H1 (cell line): ENCODE measurements at regions not wholly inside any gene's neighbourhood (a gene's known extent, or its start where the extent isn't known, plus 50 kb on each side); places are given as distances from the start of the nearest gene placed in this dataset.

Source experiments
- ASH2L ChIP-seq: fragments of 200-600, 300-600 bp; sonication (generic); IDR thresholded peaks from one replicate; pipeline ENCODE4 v1.7.1; 2017; ENCODE audit warnings: low read length
- CEBPB ChIP-seq: IDR thresholded peaks from 2 replicates; pipeline ENCODE4 v1.6.1; 2012; ENCODE audit warnings: low read depth, low read length
- EGR1 ChIP-seq: IDR thresholded peaks from 2 replicates; pipeline ENCODE4 v1.6.1; 2011; ENCODE audit warnings: low read depth, low read length, borderline replicate concordance
- HDAC2 ChIP-seq, 2 experiments: fragments of 300-600 bp in 1 of 2; sonication (generic) in 1 of 2; IDR thresholded peaks; 2 replicates each; pipeline ENCODE4 v1.6.1; 2011 to 2012; ENCODE audit warnings: low read depth in 2 of 2, low read length in 2 of 2, mild to moderate bottlenecking in 2 of 2, moderate library complexity in 2 of 2, borderline replicate concordance in 1 of 2, inconsistent platforms in 1 of 2
- SIX5 ChIP-seq: IDR thresholded peaks from 2 replicates; pipeline ENCODE4 v1.6.1; 2011; ENCODE audit warnings: mild to moderate bottlenecking, low read depth, low read length
- TF ChIP-seq, protein P1 (sequence below): fragments of 300-600 bp; sonication (generic); IDR thresholded peaks from 2 replicates; pipeline ENCODE4 v1.7.1; 2012; ENCODE audit warnings: low read length, moderate library complexity, mild to moderate bottlenecking, inconsistent platforms; ENCODE audit not compliant: insufficient replicate concordance

GRCh38 chr11:42674436-42674835 is 637.4 kb upstream of the API5 start (continued):
- TF ChIP-seq SIX5 (no peak), EGR1 (no peak), CEBPB (no peak), ASH2L (no peak), HDAC2 (IDR thresholded peaks at IDR 0.05; ENCODE audit: borderline replicate concordance in 1 of 2, low read depth in 2 of 2, low read length in 2 of 2) (no peak)
- TF ChIP-seq, protein P1, sequence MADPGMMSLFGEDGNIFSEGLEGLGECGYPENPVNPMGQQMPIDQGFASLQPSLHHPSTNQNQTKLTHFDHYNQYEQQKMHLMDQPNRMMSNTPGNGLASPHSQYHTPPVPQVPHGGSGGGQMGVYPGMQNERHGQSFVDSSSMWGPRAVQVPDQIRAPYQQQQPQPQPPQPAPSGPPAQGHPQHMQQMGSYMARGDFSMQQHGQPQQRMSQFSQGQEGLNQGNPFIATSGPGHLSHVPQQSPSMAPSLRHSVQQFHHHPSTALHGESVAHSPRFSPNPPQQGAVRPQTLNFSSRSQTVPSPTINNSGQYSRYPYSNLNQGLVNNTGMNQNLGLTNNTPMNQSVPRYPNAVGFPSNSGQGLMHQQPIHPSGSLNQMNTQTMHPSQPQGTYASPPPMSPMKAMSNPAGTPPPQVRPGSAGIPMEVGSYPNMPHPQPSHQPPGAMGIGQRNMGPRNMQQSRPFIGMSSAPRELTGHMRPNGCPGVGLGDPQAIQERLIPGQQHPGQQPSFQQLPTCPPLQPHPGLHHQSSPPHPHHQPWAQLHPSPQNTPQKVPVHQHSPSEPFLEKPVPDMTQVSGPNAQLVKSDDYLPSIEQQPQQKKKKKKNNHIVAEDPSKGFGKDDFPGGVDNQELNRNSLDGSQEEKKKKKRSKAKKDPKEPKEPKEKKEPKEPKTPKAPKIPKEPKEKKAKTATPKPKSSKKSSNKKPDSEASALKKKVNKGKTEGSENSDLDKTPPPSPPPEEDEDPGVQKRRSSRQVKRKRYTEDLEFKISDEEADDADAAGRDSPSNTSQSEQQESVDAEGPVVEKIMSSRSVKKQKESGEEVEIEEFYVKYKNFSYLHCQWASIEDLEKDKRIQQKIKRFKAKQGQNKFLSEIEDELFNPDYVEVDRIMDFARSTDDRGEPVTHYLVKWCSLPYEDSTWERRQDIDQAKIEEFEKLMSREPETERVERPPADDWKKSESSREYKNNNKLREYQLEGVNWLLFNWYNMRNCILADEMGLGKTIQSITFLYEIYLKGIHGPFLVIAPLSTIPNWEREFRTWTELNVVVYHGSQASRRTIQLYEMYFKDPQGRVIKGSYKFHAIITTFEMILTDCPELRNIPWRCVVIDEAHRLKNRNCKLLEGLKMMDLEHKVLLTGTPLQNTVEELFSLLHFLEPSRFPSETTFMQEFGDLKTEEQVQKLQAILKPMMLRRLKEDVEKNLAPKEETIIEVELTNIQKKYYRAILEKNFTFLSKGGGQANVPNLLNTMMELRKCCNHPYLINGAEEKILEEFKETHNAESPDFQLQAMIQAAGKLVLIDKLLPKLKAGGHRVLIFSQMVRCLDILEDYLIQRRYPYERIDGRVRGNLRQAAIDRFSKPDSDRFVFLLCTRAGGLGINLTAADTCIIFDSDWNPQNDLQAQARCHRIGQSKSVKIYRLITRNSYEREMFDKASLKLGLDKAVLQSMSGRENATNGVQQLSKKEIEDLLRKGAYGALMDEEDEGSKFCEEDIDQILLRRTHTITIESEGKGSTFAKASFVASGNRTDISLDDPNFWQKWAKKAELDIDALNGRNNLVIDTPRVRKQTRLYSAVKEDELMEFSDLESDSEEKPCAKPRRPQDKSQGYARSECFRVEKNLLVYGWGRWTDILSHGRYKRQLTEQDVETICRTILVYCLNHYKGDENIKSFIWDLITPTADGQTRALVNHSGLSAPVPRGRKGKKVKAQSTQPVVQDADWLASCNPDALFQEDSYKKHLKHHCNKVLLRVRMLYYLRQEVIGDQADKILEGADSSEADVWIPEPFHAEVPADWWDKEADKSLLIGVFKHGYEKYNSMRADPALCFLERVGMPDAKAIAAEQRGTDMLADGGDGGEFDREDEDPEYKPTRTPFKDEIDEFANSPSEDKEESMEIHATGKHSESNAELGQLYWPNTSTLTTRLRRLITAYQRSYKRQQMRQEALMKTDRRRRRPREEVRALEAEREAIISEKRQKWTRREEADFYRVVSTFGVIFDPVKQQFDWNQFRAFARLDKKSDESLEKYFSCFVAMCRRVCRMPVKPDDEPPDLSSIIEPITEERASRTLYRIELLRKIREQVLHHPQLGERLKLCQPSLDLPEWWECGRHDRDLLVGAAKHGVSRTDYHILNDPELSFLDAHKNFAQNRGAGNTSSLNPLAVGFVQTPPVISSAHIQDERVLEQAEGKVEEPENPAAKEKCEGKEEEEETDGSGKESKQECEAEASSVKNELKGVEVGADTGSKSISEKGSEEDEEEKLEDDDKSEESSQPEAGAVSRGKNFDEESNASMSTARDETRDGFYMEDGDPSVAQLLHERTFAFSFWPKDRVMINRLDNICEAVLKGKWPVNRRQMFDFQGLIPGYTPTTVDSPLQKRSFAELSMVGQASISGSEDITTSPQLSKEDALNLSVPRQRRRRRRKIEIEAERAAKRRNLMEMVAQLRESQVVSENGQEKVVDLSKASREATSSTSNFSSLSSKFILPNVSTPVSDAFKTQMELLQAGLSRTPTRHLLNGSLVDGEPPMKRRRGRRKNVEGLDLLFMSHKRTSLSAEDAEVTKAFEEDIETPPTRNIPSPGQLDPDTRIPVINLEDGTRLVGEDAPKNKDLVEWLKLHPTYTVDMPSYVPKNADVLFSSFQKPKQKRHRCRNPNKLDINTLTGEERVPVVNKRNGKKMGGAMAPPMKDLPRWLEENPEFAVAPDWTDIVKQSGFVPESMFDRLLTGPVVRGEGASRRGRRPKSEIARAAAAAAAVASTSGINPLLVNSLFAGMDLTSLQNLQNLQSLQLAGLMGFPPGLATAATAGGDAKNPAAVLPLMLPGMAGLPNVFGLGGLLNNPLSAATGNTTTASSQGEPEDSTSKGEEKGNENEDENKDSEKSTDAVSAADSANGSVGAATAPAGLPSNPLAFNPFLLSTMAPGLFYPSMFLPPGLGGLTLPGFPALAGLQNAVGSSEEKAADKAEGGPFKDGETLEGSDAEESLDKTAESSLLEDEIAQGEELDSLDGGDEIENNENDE: no peak
